Endothelial cell of umbilical vein (primary cell): ENCODE measurements at regions not wholly inside any gene's neighbourhood (a gene's known extent, or its start where the extent isn't known, plus 50 kb on each side); places are given as distances from the start of the nearest gene placed in this dataset.

Experiments
- BruUV-seq: library from RNA; stranded (reverse); fragments of 400-500 nt; replicated peaks from 2 replicates; lab custom pipeline; 2021; lab: Mats Ljungman, UMichigan
- CTCF ChIA-PET: fragments of 300-600, 350-600 bp; sonication (Branson Sonifier 250); formaldehyde crosslinking; loops from one replicate; lab custom pipeline; 2021; ENCODE audit warnings: antibody characterized with exemption, inconsistent platforms; lab: Charles Lee
- POLR2A ChIA-PET: fragments of 300-600, 350-600 bp; sonication (Branson Sonifier 250); formaldehyde crosslinking; loops from one replicate; lab custom pipeline; 2021; ENCODE audit warnings: antibody characterized with exemption, inconsistent platforms; lab: Charles Lee
- DNase-seq: peaks from one replicate; pipeline ENCODE4 v3.0.0-alpha.2; 2011; ENCODE audit warnings: low read depth, low spot score
- FAIRE-seq: peaks from 2 replicates; lab custom pipeline; 2011; peaks lifted over from hg19 to GRCh38; lab: Jason Lieb, UNC
- H2AFZ ChIP-seq: 2 replicates; pipeline ENCODE4 v1.6.0; 2012; ENCODE audit warnings: low read depth, low read length, control low read depth, inconsistent platforms
- H3K27ac ChIP-seq: 2 replicates; pipeline ENCODE4 v1.5.1; 2011; ENCODE audit warnings: low read depth, mild to moderate bottlenecking, control low read depth, low read length, moderate library complexity; ENCODE audit not compliant: insufficient read depth
- H3K27me3 ChIP-seq, 2 experiments: 2 replicates each; pipeline versions ENCODE4 v1.6.0 to v1.6.1; 2011; ENCODE audit warnings: low read length in 2 of 2, mixed read lengths in 1 of 2; ENCODE audit not compliant: control insufficient read depth in 2 of 2, insufficient read depth in 2 of 2
- H3K36me3 ChIP-seq, 2 experiments: 2 replicates in 1 of 2; 3 replicates in 1 of 2; pipeline ENCODE4 v1.5.1; 2011; ENCODE audit warnings: low read length in 2 of 2, mild to moderate bottlenecking in 1 of 2, moderate library complexity in 1 of 2; ENCODE audit not compliant: control insufficient read depth in 2 of 2, insufficient read depth in 2 of 2; ENCODE audit errors: extremely low read depth in 1 of 2
- H3K4me1 ChIP-seq: 3 replicates; pipeline ENCODE4 v1.5.1; 2011; ENCODE audit warnings: mild to moderate bottlenecking, low read length; ENCODE audit not compliant: control insufficient read depth, insufficient read depth; ENCODE audit errors: extremely low read depth
- H3K4me2 ChIP-seq: 2 replicates; pipeline ENCODE4 v1.6.1; 2011; ENCODE audit warnings: low read length, control low read depth, mixed read lengths; ENCODE audit not compliant: insufficient read depth
- H3K4me3 ChIP-seq, 3 experiments: fragments of 200-600 bp in 1 of 3; sonication (generic), shearing (Covaris generic) in 1 of 3; replicated peaks in 1 of 3; 2 replicates each; pipeline ENCODE4 v1.5.1; 2011 to 2016; ENCODE audit warnings: control low read depth in 3 of 3, low read length in 3 of 3, mild to moderate bottlenecking in 2 of 3, inconsistent platforms in 1 of 3, low read depth in 1 of 3, moderate library complexity in 1 of 3; ENCODE audit not compliant: insufficient read depth in 1 of 3
- H3K79me2 ChIP-seq: 2 replicates; pipeline ENCODE4 v1.6.0; 2012; ENCODE audit warnings: low read length, inconsistent platforms; ENCODE audit not compliant: control insufficient read depth, insufficient read depth
- H3K9ac ChIP-seq: replicated peaks from 2 replicates; pipeline ENCODE3; 2011; ENCODE audit warnings: low read length, control low read depth; ENCODE audit not compliant: insufficient read depth; ENCODE audit errors: extremely low read depth
- H3K9me1 ChIP-seq: replicated peaks from 3 replicates; pipeline ENCODE4 v1.6.0; 2011; ENCODE audit warnings: mild to moderate bottlenecking, low read length; ENCODE audit not compliant: control insufficient read depth, insufficient read depth; ENCODE audit errors: extremely low read depth
- H3K9me3 ChIP-seq: replicated peaks from 2 replicates; pipeline ENCODE4 v1.5.1; 2012; ENCODE audit warnings: low read length, inconsistent platforms; ENCODE audit not compliant: control insufficient read depth, insufficient read depth
- H4K20me1 ChIP-seq: replicated peaks from 2 replicates; pipeline ENCODE3; 2011; ENCODE audit warnings: mild to moderate bottlenecking, low read length; ENCODE audit not compliant: control insufficient read depth, insufficient read depth; ENCODE audit errors: extremely low read depth
- EZH2 ChIP-seq: IDR thresholded peaks from 2 replicates; pipeline ENCODE4 v1.6.1; 2012; ENCODE audit warnings: borderline replicate concordance, low read depth, mild to moderate bottlenecking, moderate library complexity, low read length, inconsistent platforms; ENCODE audit not compliant: severe bottlenecking
- FOS ChIP-seq: IDR thresholded peaks from 2 replicates; pipeline ENCODE4 v1.6.1; 2011; ENCODE audit warnings: mild to moderate bottlenecking, low read length, moderate library complexity, borderline replicate concordance; ENCODE audit not compliant: insufficient read depth
- GATA2 ChIP-seq: IDR thresholded peaks from 2 replicates; pipeline ENCODE4 v1.7.0; 2011; ENCODE audit warnings: low read depth, mild to moderate bottlenecking, moderate library complexity, mixed read lengths, low read length; ENCODE audit not compliant: insufficient read length, insufficient read depth
- JUN ChIP-seq: IDR thresholded peaks from 2 replicates; pipeline ENCODE4 v1.6.1; 2011; ENCODE audit warnings: borderline replicate concordance, low read depth; ENCODE audit not compliant: insufficient read length, insufficient read depth
- MAX ChIP-seq: IDR thresholded peaks from 2 replicates; pipeline ENCODE4 v1.6.1; 2011; ENCODE audit not compliant: insufficient read depth, insufficient read length
- MYC ChIP-seq: IDR thresholded peaks from one replicate; pipeline ENCODE4 v1.6.1; 2011; ENCODE audit warnings: mild to moderate bottlenecking, low read depth, low read length
- POLR2A ChIP-seq: IDR thresholded peaks from 2 replicates; pipeline ENCODE4 v1.6.1; 2012; ENCODE audit warnings: low read depth, mild to moderate bottlenecking, control low read depth, low read length
- POLR2AphosphoS5 ChIP-seq: IDR thresholded peaks from 2 replicates; pipeline ENCODE4 v1.6.1; 2012; ENCODE audit warnings: low read depth, mild to moderate bottlenecking, control low read depth, low read length, moderate library complexity; ENCODE audit not compliant: insufficient read depth
- dilution Hi-C: fragments of 300-500 bp; cut with MboI; formaldehyde crosslinking; loops from one replicate; pipeline ENCODE4 v1.15.0; 2019; ENCODE audit warnings: low sequenced_read_pairs; ENCODE audit not compliant: extremely low pct_ligation_motif_present
- intact Hi-C: fragments of 100-400 bp; cut with micrococcal nuclease; formaldehyde crosslinking; loops from one replicate; pipeline ENCODE4 v1.10.0; 2022
- TF ChIP-seq, protein P1 (sequence below), 2 donors: IDR thresholded peaks; 1 replicate in 1 of 2; 2 replicates in 1 of 2; pipeline ENCODE4 v1.5.1; 2011; ENCODE audit warnings: low read length in 2 of 2, mild to moderate bottlenecking in 2 of 2, moderate library complexity in 2 of 2, control low read depth in 1 of 2, inconsistent platforms in 1 of 2, low read depth in 1 of 2; ENCODE audit not compliant: insufficient read depth in 1 of 2; ENCODE audit errors: extremely low read depth in 1 of 2

DNA sequence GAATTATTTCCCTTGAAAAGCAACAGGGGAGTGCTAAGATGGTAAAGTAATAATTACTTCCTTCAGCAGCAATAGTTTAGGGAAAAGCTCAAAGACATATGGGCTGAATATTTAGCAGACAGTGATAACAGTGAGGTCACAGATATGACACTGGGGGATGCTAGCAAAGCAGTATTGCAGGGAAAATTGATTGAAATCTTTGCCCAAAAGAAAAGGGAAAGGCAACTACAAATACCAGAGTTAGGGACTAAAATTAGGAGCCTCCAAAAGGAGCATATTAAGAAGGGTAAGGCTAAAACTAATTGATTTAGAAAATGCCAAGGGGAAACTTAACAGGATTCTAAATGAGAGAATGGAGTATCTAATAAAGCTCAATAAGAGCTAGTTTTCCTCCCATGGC lies 1191.3 kb upstream of the TENM3 start:
- no peaks in the 10 kb centered on the region for H3K36me3 ChIP-seq
- no peak overlapping the region for H3K4me2 ChIP-seq
- no peak overlapping the region for H2AFZ ChIP-seq
- ChIA-PET POLR2A (no interaction called here), CTCF (no interaction called here)
- H3K9me3 ChIP-seq, result peaks cover 3% of the 10 kb centered on the region
- H3K9ac ChIP-seq, result no peak overlapping the region
- intact Hi-C loops, result no loop called here
- TF ChIP-seq MYC (no peak), FOS (no peak), GATA2 (no peak), EZH2 (no peak), MAX (no peak), JUN (no peak), POLR2A (no peak), POLR2AphosphoS5 (no peak)
- TF ChIP-seq, protein P1, sequence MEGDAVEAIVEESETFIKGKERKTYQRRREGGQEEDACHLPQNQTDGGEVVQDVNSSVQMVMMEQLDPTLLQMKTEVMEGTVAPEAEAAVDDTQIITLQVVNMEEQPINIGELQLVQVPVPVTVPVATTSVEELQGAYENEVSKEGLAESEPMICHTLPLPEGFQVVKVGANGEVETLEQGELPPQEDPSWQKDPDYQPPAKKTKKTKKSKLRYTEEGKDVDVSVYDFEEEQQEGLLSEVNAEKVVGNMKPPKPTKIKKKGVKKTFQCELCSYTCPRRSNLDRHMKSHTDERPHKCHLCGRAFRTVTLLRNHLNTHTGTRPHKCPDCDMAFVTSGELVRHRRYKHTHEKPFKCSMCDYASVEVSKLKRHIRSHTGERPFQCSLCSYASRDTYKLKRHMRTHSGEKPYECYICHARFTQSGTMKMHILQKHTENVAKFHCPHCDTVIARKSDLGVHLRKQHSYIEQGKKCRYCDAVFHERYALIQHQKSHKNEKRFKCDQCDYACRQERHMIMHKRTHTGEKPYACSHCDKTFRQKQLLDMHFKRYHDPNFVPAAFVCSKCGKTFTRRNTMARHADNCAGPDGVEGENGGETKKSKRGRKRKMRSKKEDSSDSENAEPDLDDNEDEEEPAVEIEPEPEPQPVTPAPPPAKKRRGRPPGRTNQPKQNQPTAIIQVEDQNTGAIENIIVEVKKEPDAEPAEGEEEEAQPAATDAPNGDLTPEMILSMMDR (IDR thresholded peaks at IDR 0.05; ENCODE audit: extremely low read depth in 1 of 2, insufficient read depth in 1 of 2, low read depth in 1 of 2, low read length in 2 of 2), result no peak
- no peaks in the 10 kb centered on the region for H3K27me3 ChIP-seq
- no peak for DNase-seq
- BruUV-seq, result no TSS peak
- H4K20me1 ChIP-seq, result no peaks in the 10 kb centered on the region
- H3K27ac ChIP-seq, result no peak overlapping the region
- no peaks in the 10 kb centered on the region for H3K9me1 ChIP-seq
- H3K4me3 ChIP-seq, result no peak overlapping the region
- no peaks in the 10 kb centered on the region for H3K4me1 ChIP-seq
- dilution Hi-C loops, result no loop called here
- H3K79me2 ChIP-seq, result no peaks in the 10 kb centered on the region
- FAIRE-seq, result no peak
